ENCODE measurements at regions not wholly inside any gene's neighbourhood (a gene's known extent, or its start where the extent isn't known, plus 50 kb on each side); places are given as distances from the start of the nearest gene placed in this dataset.
"Not testable (repeated sequence)": the region's sequence is repeated elsewhere in the genome, so short reads cannot be mapped to it uniquely, and the experiment has no call there.

DNA sequence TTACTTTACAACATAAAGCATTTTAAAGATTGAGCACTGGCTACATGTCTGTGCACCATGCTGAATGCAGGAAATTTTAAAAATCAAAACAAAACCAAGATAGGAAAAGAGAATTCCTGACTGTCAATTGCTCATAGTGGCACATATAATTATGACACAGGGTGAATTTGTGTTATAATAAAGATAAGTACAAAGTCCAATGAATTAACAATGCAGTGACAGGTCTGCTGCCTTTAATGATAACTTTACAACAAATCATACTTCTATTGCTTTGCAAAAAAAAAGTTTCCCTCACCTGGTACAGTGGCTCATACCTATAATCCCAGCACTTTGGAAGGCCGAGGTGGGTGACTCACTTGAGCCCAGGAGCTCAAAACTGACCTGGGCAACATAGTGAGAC is 93.8 kb upstream of the OSBPL8 start:
- TF ChIP-seq, protein P1, sequence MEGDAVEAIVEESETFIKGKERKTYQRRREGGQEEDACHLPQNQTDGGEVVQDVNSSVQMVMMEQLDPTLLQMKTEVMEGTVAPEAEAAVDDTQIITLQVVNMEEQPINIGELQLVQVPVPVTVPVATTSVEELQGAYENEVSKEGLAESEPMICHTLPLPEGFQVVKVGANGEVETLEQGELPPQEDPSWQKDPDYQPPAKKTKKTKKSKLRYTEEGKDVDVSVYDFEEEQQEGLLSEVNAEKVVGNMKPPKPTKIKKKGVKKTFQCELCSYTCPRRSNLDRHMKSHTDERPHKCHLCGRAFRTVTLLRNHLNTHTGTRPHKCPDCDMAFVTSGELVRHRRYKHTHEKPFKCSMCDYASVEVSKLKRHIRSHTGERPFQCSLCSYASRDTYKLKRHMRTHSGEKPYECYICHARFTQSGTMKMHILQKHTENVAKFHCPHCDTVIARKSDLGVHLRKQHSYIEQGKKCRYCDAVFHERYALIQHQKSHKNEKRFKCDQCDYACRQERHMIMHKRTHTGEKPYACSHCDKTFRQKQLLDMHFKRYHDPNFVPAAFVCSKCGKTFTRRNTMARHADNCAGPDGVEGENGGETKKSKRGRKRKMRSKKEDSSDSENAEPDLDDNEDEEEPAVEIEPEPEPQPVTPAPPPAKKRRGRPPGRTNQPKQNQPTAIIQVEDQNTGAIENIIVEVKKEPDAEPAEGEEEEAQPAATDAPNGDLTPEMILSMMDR (IDR thresholded peaks at IDR 0.05): no peak
- Histone ChIP-seq H3K4me1 (no peaks in the 10 kb centered on the region), H3K9me3 (peaks cover 0 to 6% of the 10 kb centered on the region in 2 donors), H3K27me3 (no peaks in the 10 kb centered on the region), H3K27ac (no peak overlapping the region), H3K4me3 (no peak overlapping the region), H3K36me3 (no peaks in the 10 kb centered on the region)
- DNase-seq (ENCODE audit: low spot score): no peak

DNA sequence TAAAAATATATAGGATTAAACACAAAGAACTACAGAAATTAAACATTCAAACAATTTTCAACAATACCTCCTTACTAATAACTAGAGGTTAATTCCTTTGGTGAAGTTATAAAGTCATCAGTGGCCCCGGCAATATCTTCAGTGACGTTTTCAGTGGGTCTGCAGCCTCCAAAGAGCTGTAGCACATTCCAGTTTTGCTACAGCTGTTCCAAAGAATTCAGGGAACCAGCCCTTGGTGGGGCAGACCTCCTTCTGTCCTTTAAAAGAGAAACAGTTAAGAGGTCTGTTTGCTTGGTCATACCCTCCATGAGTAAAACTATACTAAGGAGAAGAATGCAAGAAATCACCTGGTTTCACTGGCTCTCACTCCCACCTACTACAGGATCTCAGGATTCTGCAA is 99.2 kb upstream of the ZDHHC17 start:
- H3K4me1 ChIP-seq: no peaks in the 10 kb centered on the region
- no peak for DNase-seq (ENCODE audit: low spot score)
- no peaks in the 10 kb centered on the region for H3K27me3 ChIP-seq
- no peak overlapping the region for H3K27ac ChIP-seq
- no peak overlapping the region for H3K4me3 ChIP-seq
- TF ChIP-seq, protein P1 (IDR thresholded peaks at IDR 0.05): no peak
- no peaks in the 10 kb centered on the region for H3K36me3 ChIP-seq
- no peaks in the 10 kb centered on the region for H3K9me3 ChIP-seq

DNA sequence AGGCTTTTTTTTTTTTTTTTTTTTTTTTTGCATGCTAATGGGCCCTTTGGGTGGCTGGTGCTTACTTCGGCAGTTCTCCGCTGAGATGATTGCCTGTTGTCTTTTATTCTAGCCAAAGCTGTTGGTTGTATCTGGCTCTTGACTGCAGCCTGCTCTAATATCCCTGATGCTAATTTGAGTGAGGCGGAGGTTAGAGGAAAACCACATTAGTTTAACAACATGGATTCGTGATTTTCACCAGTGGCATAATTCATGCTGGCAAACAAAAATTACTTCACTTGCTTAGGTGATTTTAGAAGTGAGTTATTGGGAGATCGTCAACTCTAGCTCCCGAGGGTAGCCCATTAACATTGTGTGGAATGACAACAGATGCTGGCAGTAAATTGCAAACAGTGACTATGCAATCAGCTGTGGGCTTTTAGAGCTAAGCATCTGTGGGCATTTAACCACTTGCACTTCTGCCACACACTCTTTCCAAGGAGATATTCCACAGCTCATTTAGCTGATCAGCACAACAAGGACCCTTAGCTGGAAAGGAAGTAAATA is 97.6 kb upstream of the ZDHHC17 start:
- TF ChIP-seq, protein P1 (IDR thresholded peaks at IDR 0.05): no peak
- Histone ChIP-seq H3K36me3 (no peaks in the 10 kb centered on the region), H3K9me3 (no peaks in the 10 kb centered on the region), H3K4me3 (no peak overlapping the region), H3K27ac (no peak overlapping the region), H3K4me1 (no peaks in the 10 kb centered on the region), H3K27me3 (no peaks in the 10 kb centered on the region)
- DNase-seq (ENCODE audit: low spot score): no peak

DNA sequence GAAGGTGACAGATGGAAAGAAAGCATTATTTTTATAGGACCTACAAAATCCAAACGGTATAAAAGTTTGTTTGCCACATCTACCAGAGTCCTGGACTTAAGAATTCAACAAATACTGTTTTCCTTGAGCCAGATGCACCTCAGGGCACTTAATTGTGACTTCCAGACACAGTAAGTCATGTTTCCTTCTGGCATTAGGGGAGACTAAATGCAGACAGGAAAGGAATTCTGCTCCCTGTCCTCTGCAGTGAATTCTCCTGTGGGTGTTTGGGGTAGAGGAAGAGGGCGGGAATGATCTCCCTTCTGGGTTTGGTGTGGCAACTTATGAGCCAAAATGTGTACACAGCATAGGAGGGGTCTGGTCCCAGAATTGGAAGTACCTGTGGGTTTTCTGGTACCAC is 93.9 kb upstream of the ZDHHC17 start:
- DNase-seq (ENCODE audit: low spot score): no peak
- Histone ChIP-seq H3K4me1 (no peaks in the 10 kb centered on the region), H3K9me3 (no peaks in the 10 kb centered on the region), H3K4me3 (no peak overlapping the region), H3K27ac (no peak overlapping the region), H3K36me3 (no peaks in the 10 kb centered on the region), H3K27me3 (no peaks in the 10 kb centered on the region)
- TF ChIP-seq, protein P1 (IDR thresholded peaks at IDR 0.05): no peak

DNA sequence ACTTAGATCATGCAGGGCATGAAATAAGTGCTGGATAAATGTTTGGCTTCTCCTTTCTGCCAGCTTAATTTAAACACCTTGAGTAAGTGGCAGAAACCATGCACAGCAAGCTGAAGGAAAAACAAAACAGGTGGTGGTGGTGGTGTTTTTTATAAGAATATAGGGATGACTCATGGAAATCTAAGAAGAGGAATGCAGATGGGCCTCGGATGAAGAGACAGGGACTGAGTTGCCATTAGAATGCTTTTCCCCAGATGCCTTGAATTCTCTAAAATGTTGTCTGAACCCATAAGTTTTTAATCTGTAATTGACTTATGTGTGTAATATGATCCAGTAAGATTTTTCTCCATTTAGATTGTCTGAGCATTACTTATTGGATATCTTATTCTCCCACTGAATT is 93.1 kb upstream of the ZDHHC17 start:
- Histone ChIP-seq H3K4me1 (no peaks in the 10 kb centered on the region), H3K27me3 (no peaks in the 10 kb centered on the region), H3K27ac (no peak overlapping the region), H3K36me3 (no peaks in the 10 kb centered on the region), H3K4me3 (no peak overlapping the region), H3K9me3 (no peaks in the 10 kb centered on the region)
- TF ChIP-seq, protein P1 (IDR thresholded peaks at IDR 0.05): no peak
- no peak for DNase-seq (ENCODE audit: low spot score)

DNA sequence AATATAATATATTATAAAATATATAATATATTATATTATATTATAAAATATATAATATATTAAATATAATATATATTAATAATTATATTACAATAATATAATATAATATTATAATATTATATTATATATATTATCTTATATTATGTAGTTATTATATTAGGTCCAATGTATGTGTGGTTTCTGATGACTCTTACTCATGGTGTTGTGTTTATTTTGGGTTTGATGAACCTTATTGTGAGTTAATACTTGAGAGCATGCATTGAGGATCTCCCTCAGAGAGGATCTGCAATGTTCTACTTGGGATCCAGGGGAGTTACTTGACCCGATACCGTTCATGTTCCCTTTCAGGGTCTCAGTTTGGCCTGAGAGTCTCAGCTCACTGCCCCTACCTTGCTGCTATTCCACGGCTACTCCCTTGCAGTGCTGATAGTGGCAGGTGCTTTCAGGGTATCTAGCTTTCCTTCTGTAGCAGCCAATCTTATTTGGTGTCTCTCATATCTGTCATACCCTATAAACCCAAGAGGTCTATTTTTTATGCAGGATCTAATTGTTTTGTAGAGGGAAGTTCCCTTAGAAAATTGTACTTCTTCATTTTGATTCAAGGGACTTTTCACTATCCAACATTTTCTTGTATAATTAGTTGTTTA is 89.1 kb upstream of the ZDHHC17 start:
- H3K4me1 ChIP-seq: no peaks in the 10 kb centered on the region
- H3K36me3 ChIP-seq: no peaks in the 10 kb centered on the region
- no peak overlapping the region for H3K27ac ChIP-seq
- no peak for DNase-seq (ENCODE audit: low spot score)
- TF ChIP-seq, protein P1 (IDR thresholded peaks at IDR 0.05): no peak
- H3K27me3 ChIP-seq: no peaks in the 10 kb centered on the region
- no peaks in the 10 kb centered on the region for H3K9me3 ChIP-seq
- H3K4me3 ChIP-seq: no peak overlapping the region

DNA sequence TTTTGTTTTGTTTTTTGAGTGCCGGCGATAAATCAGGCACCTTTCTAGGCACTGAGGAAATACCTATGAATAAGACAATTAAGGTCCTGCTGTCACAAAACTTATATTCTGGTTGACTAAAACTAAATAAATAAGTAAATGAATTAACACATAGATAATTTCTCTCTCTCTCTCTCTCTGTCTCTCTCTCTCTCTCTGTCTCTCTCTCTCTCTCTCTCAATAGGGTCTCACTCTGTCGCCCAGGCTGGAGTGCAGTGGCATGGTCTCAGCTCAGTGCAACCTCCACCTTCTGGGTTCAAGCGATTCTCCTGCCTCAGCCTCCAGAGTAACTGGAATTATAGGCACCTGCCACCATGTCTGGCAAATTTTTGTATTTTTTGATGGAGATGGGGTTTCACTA is 87.7 kb upstream of the ZDHHC17 start:
- H3K36me3 ChIP-seq; DNase-seq (ENCODE audit: low spot score); H3K4me1 ChIP-seq; H3K4me3 ChIP-seq; H3K9me3 ChIP-seq; H3K27ac ChIP-seq; H3K27me3 ChIP-seq: not testable (repeated sequence)
